HG03196 (cell line): ENCODE measurements at regions not wholly inside any gene's neighbourhood (a gene's known extent, or its start where the extent isn't known, plus 50 kb on each side); places are given as distances from the start of the nearest gene placed in this dataset.
"Not testable (repeated sequence)": the region's sequence is repeated elsewhere in the genome, so short reads cannot be mapped to it uniquely, and the experiment has no call there.

Source experiments
- ATAC-seq: cut with Tn5 transposase; IDR thresholded peaks from one replicate; pipeline ENCODE4 v1.9.1; 2021; ENCODE audit not compliant: unreplicated experiment

- ATAC-seq: no peak
Measured at GRCh38 chr7:16369855-16370254, 51.5 kb downstream of the CRPPA start.

- not testable (repeated sequence) for ATAC-seq
Measured at GRCh38 chr7:16369309-16369708, 52.0 kb downstream of the CRPPA start.

- ATAC-seq: no peak
Measured at GRCh38 chr7:16368885-16369284, 52.5 kb downstream of the CRPPA start.

- no peak for ATAC-seq
Measured at GRCh38 chr7:16367115-16367514, 54.2 kb downstream of the CRPPA start.

- ATAC-seq: no peak
Measured at GRCh38 chr7:16365952-16366351, 55.4 kb downstream of the CRPPA start.

- no peak for ATAC-seq
Measured at GRCh38 chr7:16365177-16365576, 56.2 kb downstream of the CRPPA start.

GRCh38 chr7:16359216-16359615 lies 62.1 kb downstream of the CRPPA start:
- no peak for ATAC-seq

- no peak for ATAC-seq
Measured at GRCh38 chr7:16357921-16358320, 63.4 kb downstream of the CRPPA start.

GRCh38 chr7:16357474-16357873 lies 63.9 kb downstream of the CRPPA start:
- ATAC-seq: no peak

GRCh38 chr7:16356301-16356958 lies 64.9 kb downstream of the CRPPA start:
- ATAC-seq: no peak

- no peak for ATAC-seq
Measured at GRCh38 chr7:16354573-16354972, 66.8 kb downstream of the CRPPA start.

- no peak for ATAC-seq
Measured at GRCh38 chr7:16353226-16353625, 68.1 kb downstream of the CRPPA start.

- ATAC-seq: peak; percentile 71
Measured at GRCh38 chr7:16350634-16351033, 70.7 kb downstream of the CRPPA start.

- no peak for ATAC-seq
Measured at GRCh38 chr7:16348251-16348650, 73.1 kb downstream of the CRPPA start.

GRCh38 chr7:16347827-16348192 lies 73.5 kb downstream of the CRPPA start:
- no peak for ATAC-seq

GRCh38 chr7:16347066-16347826 lies 74.1 kb downstream of the CRPPA start:
- no peak for ATAC-seq

GRCh38 chr7:16345979-16346958 lies 75.1 kb downstream of the CRPPA start:
- peak; percentile 67 for ATAC-seq

- no peak for ATAC-seq
Measured at GRCh38 chr7:16344927-16345326, 76.4 kb downstream of the CRPPA start.

- ATAC-seq: no peak
Measured at GRCh38 chr7:16343612-16344011, 77.7 kb downstream of the CRPPA start.

- no peak for ATAC-seq
Measured at GRCh38 chr7:16338065-16338464, 83.3 kb downstream of the CRPPA start.

GRCh38 chr7:16326106-16326505 lies 95.2 kb downstream of the CRPPA start:
- no peak for ATAC-seq
